SK-N-SH (cell line): ENCODE measurements at regions not wholly inside any gene's neighbourhood (a gene's known extent, or its start where the extent isn't known, plus 50 kb on each side); places are given as distances from the start of the nearest gene placed in this dataset.

Source experiments
- CTCF ChIA-PET: fragments of 300-600, 350-600 bp; formaldehyde crosslinking; extraction: SDS; loops from one replicate; lab custom pipeline; 2021; lab: Yijun Ruan, JAX
- POLR2A ChIA-PET: fragments of 350-600 bp; sonication (Branson Sonifier 250); formaldehyde crosslinking; extraction: SDS; loops from one replicate; lab custom pipeline; 2020; ENCODE audit warnings: antibody characterized with exemption, inconsistent platforms; lab: Yijun Ruan, JAX
- DNase-seq: peaks from one replicate; pipeline ENCODE4 v3.0.0; 2012
- H2AFZ ChIP-seq: fragments of 200-600 bp; sonication (generic); 2 replicates; pipeline ENCODE4 v1.8.1; 2016; ENCODE audit warnings: antibody characterized with exemption, mild to moderate bottlenecking, low read depth
- H3F3A ChIP-seq: fragments of 200-600 bp; sonication (generic); replicated peaks from 2 replicates; pipeline ENCODE3; 2016; ENCODE audit warnings: antibody characterized with exemption, mild to moderate bottlenecking; ENCODE audit not compliant: insufficient read depth
- H3K27ac ChIP-seq, 2 experiments: fragments of 200-500 bp in 1 of 2; fragments of 200-600 bp in 1 of 2; sonication (Bioruptor generic) in 1 of 2; sonication (generic), shearing (Covaris generic) in 1 of 2; 2 replicates each; pipeline versions ENCODE4 v1.5.1 to v1.6.1; 2014 to 2016; ENCODE audit warnings: low read depth in 2 of 2, inconsistent platforms in 1 of 2, low read length in 1 of 2, mild to moderate bottlenecking in 1 of 2, mixed read lengths in 1 of 2
- H3K27me3 ChIP-seq: fragments of 200-600 bp; sonication (generic), shearing (Covaris generic); 2 replicates; pipeline ENCODE4 v1.6.1; 2016; ENCODE audit warnings: mixed run types; ENCODE audit not compliant: insufficient read depth
- H3K36me3 ChIP-seq, 2 experiments: fragments of 200-500 bp in 1 of 2; fragments of 200-600 bp in 1 of 2; sonication (Bioruptor generic) in 1 of 2; sonication (generic) in 1 of 2; replicated peaks in 1 of 2; 2 replicates each; pipeline versions ENCODE3 to v1.5.1; 2014 to 2016; ENCODE audit warnings: low read length in 1 of 2, mild to moderate bottlenecking in 1 of 2; ENCODE audit not compliant: insufficient read depth in 2 of 2, control insufficient read depth in 1 of 2
- H3K4me1 ChIP-seq, 2 experiments: fragments of 200-500 bp in 1 of 2; fragments of 200-600 bp in 1 of 2; sonication (Bioruptor generic) in 1 of 2; sonication (generic), shearing (Covaris generic) in 1 of 2; 2 replicates each; pipeline versions ENCODE4 v1.5.1 to v1.6.1; 2014 to 2016; ENCODE audit warnings: low read depth in 1 of 2, low read length in 1 of 2, mixed run types in 1 of 2; ENCODE audit not compliant: insufficient read depth in 2 of 2, control insufficient read depth in 1 of 2
- H3K4me2 ChIP-seq: fragments of 200-600 bp; sonication (generic), shearing (Covaris generic); 2 replicates; pipeline ENCODE4 v1.6.1; 2017; ENCODE audit warnings: mixed run types
- H3K4me3 ChIP-seq, 2 experiments: fragments of 200-500 bp in 1 of 2; fragments of 200-600 bp in 1 of 2; sonication (Bioruptor generic) in 1 of 2; sonication (generic), shearing (Covaris generic) in 1 of 2; 2 replicates each; pipeline versions ENCODE4 v1.5.1 to v1.8.1; 2014 to 2016; ENCODE audit warnings: low read depth in 2 of 2, inconsistent platforms in 1 of 2, low read length in 1 of 2, mild to moderate bottlenecking in 1 of 2, mixed read lengths in 1 of 2, moderate library complexity in 1 of 2
- H3K79me2 ChIP-seq: fragments of 200-600 bp; sonication (generic); 2 replicates; pipeline ENCODE4 v1.8.1; 2017; ENCODE audit warnings: mild to moderate bottlenecking; ENCODE audit not compliant: insufficient read depth
- H3K9ac ChIP-seq: fragments of 200-600 bp; sonication (generic); 2 replicates; pipeline ENCODE4 v1.6.1; 2017; ENCODE audit warnings: mixed run types
- H3K9me2 ChIP-seq: fragments of 200-600 bp; sonication (generic); 2 replicates; pipeline ENCODE4 v1.6.1; 2017; ENCODE audit warnings: mixed run types
- H3K9me3 ChIP-seq: fragments of 200-600 bp; sonication (generic); 2 replicates; pipeline ENCODE4 v1.6.1; 2017; ENCODE audit warnings: mixed run types, mild to moderate bottlenecking, moderate library complexity
- H4K20me1 ChIP-seq: fragments of 200-600 bp; sonication (generic); 2 replicates; pipeline ENCODE4 v1.6.1; 2017; ENCODE audit warnings: mild to moderate bottlenecking, mixed run types; ENCODE audit not compliant: insufficient read depth
- CHD2 ChIP-seq: fragments of 150-350 bp; IDR thresholded peaks from 2 replicates; pipeline ENCODE4 v1.6.1; 2018; ENCODE audit warnings: low read length; ENCODE audit not compliant: partially characterized antibody
- EZH2phosphoT487 ChIP-seq: fragments of 200-600 bp; sonication (generic); IDR thresholded peaks from 2 replicates; pipeline ENCODE4 v1.6.1; 2017; ENCODE audit warnings: low read depth, mixed run types, mild to moderate bottlenecking, antibody characterized with exemption, moderate library complexity, borderline replicate concordance
- FOSL2 ChIP-seq: IDR thresholded peaks from 2 replicates; pipeline ENCODE4 v1.4.0; 2012; ENCODE audit warnings: low read depth, mild to moderate bottlenecking, moderate library complexity, borderline replicate concordance
- FOXJ3 ChIP-seq: sonication (generic); formaldehyde crosslinking; IDR thresholded peaks from 2 replicates; pipeline ENCODE4 v1.5.1; 2020; ENCODE audit warnings: mild to moderate bottlenecking, missing genetic modification reagents
- GATA2 ChIP-seq: sonication (generic); formaldehyde crosslinking; IDR thresholded peaks from 2 replicates; pipeline ENCODE4 v1.5.0; 2020; ENCODE audit warnings: mild to moderate bottlenecking, missing genetic modification reagents
- IRF3 ChIP-seq: fragments of 150-350 bp; IDR thresholded peaks from 2 replicates; pipeline ENCODE4 v1.6.1; 2016; ENCODE audit warnings: mild to moderate bottlenecking, low read depth, low read length
- JUND ChIP-seq: IDR thresholded peaks from 2 replicates; pipeline ENCODE4 v1.4.0; 2012
- MXI1 ChIP-seq: IDR thresholded peaks from 2 replicates; pipeline ENCODE4 v1.6.1; 2012; ENCODE audit warnings: mild to moderate bottlenecking, low read depth, low read length, improper control_type of control experiment
- NRF1 ChIP-seq: IDR thresholded peaks from 2 replicates; pipeline ENCODE4 v1.6.1; 2012; ENCODE audit warnings: low read depth, mild to moderate bottlenecking, low read length
- RXRA ChIP-seq: IDR thresholded peaks from 2 replicates; pipeline ENCODE4 v1.4.0; 2012; ENCODE audit warnings: low read depth, mild to moderate bottlenecking, borderline replicate concordance
- SIN3A ChIP-seq: IDR thresholded peaks from 2 replicates; pipeline ENCODE4 v1.6.1; 2012; ENCODE audit warnings: low read depth, mild to moderate bottlenecking, low read length, moderate library complexity, borderline replicate concordance
- SMC3 ChIP-seq: IDR thresholded peaks from 2 replicates; pipeline ENCODE4 v1.6.1; 2012; ENCODE audit warnings: low read depth, low read length, improper control_type of control experiment
- TAF1 ChIP-seq: IDR thresholded peaks from 2 replicates; pipeline ENCODE4 v1.6.1; 2012; ENCODE audit warnings: low read depth, mild to moderate bottlenecking, low read length, moderate library complexity, borderline replicate concordance
- TCF12 ChIP-seq: IDR thresholded peaks from 2 replicates; pipeline ENCODE4 v1.4.0; 2012
- TEAD4 ChIP-seq: IDR thresholded peaks from 2 replicates; pipeline ENCODE4 v1.4.0; 2012; ENCODE audit warnings: mild to moderate bottlenecking, borderline replicate concordance; ENCODE audit not compliant: insufficient read depth
- YY1 ChIP-seq: IDR thresholded peaks from 2 replicates; pipeline ENCODE4 v1.4.0; 2012; ENCODE audit warnings: low read depth, mild to moderate bottlenecking
- WGBS: methylation state at CpG from one replicate; pipeline ENCODE4 v1.1.6; 2017; ENCODE audit warnings: low lambda C conversion rate; 5-methylcytosine and 5-hydroxymethylcytosine counted together
- TF ChIP-seq, protein P1 (sequence below): IDR thresholded peaks from 2 replicates; pipeline ENCODE4 v1.4.0; 2012; ENCODE audit warnings: low read depth, borderline replicate concordance
- TF ChIP-seq, protein P2 (sequence below): IDR thresholded peaks from 2 replicates; pipeline ENCODE4 v1.4.0; 2012; ENCODE audit warnings: low read depth
- TF ChIP-seq, protein P3 (sequence below): IDR thresholded peaks from 2 replicates; pipeline ENCODE4; 2012
- TF ChIP-seq, protein P4 (sequence below): IDR thresholded peaks from 2 replicates; pipeline ENCODE4 v1.4.0; 2012; ENCODE audit warnings: low read depth, borderline replicate concordance

- TF ChIP-seq, protein P1, sequence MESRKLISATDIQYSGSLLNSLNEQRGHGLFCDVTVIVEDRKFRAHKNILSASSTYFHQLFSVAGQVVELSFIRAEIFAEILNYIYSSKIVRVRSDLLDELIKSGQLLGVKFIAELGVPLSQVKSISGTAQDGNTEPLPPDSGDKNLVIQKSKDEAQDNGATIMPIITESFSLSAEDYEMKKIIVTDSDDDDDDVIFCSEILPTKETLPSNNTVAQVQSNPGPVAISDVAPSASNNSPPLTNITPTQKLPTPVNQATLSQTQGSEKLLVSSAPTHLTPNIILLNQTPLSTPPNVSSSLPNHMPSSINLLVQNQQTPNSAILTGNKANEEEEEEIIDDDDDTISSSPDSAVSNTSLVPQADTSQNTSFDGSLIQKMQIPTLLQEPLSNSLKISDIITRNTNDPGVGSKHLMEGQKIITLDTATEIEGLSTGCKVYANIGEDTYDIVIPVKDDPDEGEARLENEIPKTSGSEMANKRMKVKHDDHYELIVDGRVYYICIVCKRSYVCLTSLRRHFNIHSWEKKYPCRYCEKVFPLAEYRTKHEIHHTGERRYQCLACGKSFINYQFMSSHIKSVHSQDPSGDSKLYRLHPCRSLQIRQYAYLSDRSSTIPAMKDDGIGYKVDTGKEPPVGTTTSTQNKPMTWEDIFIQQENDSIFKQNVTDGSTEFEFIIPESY, result no peak
Observed at GRCh38 chr18:30404422-30404821, 638.1 kb downstream of the DSC3 start (continued).

- POLR2A ChIA-PET, result no interaction called here
- no peak for DNase-seq
- H3K79me2 ChIP-seq, result no peaks in the 10 kb centered on the region
- H3K9ac ChIP-seq, result no peak overlapping the region
- H3K27ac ChIP-seq, result no peak overlapping the region
- no peaks in the 10 kb centered on the region for H3K9me2 ChIP-seq
- CTCF ChIA-PET, result no interaction called here
- no peak overlapping the region for H3K4me2 ChIP-seq
- no peak overlapping the region for H3K4me3 ChIP-seq
- H3K4me1 ChIP-seq, result no peaks in the 10 kb centered on the region
- no peaks in the 10 kb centered on the region for H3K9me3 ChIP-seq
- no peak overlapping the region for H2AFZ ChIP-seq
- TF ChIP-seq RXRA (no peak), YY1 (no peak), TAF1 (no peak), TCF12 (no peak), FOXJ3 (no peak), GATA2 (CRISPR knock-in tag) (no peak), FOSL2 (no peak), TEAD4 (no peak), JUND (no peak), SIN3A (no peak)
- TF ChIP-seq, protein P2, sequence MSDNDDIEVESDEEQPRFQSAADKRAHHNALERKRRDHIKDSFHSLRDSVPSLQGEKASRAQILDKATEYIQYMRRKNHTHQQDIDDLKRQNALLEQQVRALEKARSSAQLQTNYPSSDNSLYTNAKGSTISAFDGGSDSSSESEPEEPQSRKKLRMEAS, result no peak
- no peaks in the 10 kb centered on the region for H3F3A ChIP-seq
- no peaks in the 10 kb centered on the region for H3K27me3 ChIP-seq
- no peaks in the 10 kb centered on the region for H3K36me3 ChIP-seq
- 6% methylated on average over 3 of the region's 3 CpGs for WGBS
- H4K20me1 ChIP-seq, result no peaks in the 10 kb centered on the region
Observed at GRCh38 chr18:30403278-30403677, 639.3 kb downstream of the DSC3 start.

DNA sequence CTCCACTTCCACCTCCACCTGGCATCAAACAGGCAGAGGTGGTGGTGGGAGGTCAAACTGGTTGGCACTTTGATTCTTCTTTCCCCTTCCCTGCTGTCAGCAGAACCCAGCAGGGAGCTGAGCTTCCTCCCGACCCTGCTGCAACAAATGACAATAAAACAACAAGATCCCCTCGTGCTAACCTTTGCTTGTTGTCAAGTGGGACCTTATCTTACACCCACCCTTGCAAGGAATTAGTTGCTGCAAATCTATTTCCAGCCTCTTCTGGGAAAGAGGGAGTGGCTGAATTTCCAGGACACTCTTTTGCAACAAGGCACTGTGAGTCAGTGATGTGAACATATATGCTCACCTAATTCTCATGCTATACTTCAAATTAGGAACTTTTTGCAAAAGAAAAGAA is 655.1 kb downstream of the DSC3 start:
- H3K9ac ChIP-seq, result no peak overlapping the region
- H2AFZ ChIP-seq, result no peak overlapping the region
- no peak overlapping the region for H3K4me2 ChIP-seq
- no peaks in the 10 kb centered on the region for H3K36me3 ChIP-seq
- no peak for DNase-seq
- no peak overlapping the region for H3K4me3 ChIP-seq
- no peaks in the 10 kb centered on the region for H3K9me2 ChIP-seq
- ChIA-PET POLR2A (no interaction called here), CTCF (no interaction called here)
- WGBS, result 3% methylated on average over 2 of the region's 2 CpGs
- no peaks in the 10 kb centered on the region for H3K4me1 ChIP-seq
- H4K20me1 ChIP-seq, result no peaks in the 10 kb centered on the region
- H3K79me2 ChIP-seq, result no peaks in the 10 kb centered on the region
- no peak overlapping the region for H3K27ac ChIP-seq
- no peaks in the 10 kb centered on the region for H3F3A ChIP-seq
- H3K9me3 ChIP-seq, result no peaks in the 10 kb centered on the region
- H3K27me3 ChIP-seq, result no peaks in the 10 kb centered on the region
- TF ChIP-seq NRF1 (no peak), EZH2phosphoT487 (no peak), IRF3 (no peak), MXI1 (no peak), SMC3 (no peak), CHD2 (no peak), RXRA (no peak)
- TF ChIP-seq, protein P3, sequence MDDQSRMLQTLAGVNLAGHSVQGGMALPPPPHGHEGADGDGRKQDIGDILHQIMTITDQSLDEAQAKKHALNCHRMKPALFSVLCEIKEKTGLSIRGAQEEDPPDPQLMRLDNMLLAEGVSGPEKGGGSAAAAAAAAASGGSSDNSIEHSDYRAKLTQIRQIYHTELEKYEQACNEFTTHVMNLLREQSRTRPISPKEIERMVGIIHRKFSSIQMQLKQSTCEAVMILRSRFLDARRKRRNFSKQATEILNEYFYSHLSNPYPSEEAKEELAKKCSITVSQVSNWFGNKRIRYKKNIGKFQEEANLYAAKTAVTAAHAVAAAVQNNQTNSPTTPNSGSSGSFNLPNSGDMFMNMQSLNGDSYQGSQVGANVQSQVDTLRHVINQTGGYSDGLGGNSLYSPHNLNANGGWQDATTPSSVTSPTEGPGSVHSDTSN, result no peak
- TF ChIP-seq, protein P2, result no peak
- TF ChIP-seq, protein P1, result no peak
- TF ChIP-seq, protein P4, sequence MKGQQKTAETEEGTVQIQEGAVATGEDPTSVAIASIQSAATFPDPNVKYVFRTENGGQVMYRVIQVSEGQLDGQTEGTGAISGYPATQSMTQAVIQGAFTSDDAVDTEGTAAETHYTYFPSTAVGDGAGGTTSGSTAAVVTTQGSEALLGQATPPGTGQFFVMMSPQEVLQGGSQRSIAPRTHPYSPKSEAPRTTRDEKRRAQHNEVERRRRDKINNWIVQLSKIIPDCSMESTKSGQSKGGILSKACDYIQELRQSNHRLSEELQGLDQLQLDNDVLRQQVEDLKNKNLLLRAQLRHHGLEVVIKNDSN, result no peak
